NCI-H1092 treated with DMSO at 0.1 percent for 48 hours (cell line): ENCODE measurements at regions not wholly inside any gene's neighbourhood (a gene's known extent, or its start where the extent isn't known, plus 50 kb on each side); places are given as distances from the start of the nearest gene placed in this dataset.

Source experiments
- DNase-seq: peaks from one replicate; lab custom pipeline; 2025; lab: John Stamatoyannopoulos, UW

DNA sequence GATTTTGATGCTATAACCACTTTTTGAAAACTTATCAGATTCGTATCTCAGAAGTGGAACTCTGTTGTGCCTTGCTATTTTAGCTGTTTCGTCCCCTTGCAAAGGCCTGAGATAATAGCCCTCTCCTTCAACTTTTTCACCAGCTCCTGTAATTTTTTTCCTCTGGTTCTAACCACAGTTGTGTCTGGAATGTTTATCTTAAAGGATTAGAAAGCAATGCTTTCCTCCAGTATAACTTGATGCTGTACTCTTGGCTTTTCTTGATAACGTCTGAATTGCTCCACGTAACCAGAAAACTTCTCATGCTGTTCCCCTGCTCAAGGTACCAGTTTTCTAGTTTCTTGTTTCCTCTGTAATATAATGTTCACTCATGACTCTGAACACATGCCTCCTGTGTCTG is 209.4 kb downstream of the DTWD2 start:
- no peak for DNase-seq

DNA sequence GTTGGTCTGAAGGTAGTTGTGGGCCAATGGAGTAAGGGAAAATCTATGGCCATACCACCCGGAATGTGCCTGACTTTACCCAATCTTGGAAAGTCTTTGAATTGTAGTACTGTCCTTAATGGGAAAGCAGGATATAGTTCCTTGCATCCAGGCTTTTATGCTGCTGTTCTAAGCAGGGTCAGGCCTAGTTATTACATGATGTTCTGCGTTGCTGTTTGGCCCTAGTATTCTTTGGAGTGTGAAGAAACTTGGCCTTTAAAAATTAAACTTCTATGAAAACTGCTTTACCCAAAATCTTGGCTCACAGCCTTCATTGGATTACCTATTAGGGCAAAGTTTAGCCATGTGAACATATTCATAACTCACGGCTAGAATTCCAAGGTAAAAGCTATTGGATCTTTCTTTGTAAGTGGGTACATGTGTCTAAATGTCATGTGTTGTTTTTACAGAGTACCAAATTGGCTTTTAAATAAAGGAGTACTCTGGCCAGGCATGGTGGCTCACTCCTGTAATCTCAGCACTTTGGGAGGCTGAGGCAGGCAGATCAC is 211.1 kb downstream of the DTWD2 start:
- DNase-seq, result no peak

DNA sequence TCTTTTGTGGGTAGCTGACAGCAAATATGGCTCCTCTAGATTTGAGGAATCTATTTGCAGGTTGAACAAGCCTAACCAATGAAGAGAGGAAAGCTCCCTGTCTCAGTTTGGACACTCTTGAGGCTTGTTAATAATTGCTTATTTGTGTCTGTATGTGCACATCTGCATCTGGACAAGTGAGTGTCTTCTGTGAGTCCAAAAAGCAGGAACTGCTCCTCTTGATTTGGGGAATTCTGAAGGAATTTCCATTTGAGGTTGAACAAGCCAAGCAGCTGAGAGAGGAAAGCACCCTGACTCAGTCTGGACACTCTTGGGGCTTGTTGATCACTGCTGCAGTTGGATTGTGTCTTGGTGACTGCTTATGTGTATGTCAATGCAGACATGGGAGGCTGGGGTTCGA is 211.6 kb downstream of the DTWD2 start:
- no peak for DNase-seq

- no peak for DNase-seq
Observed at GRCh38 chr5:118775790-118776499, 212.4 kb downstream of the DTWD2 start.

DNA sequence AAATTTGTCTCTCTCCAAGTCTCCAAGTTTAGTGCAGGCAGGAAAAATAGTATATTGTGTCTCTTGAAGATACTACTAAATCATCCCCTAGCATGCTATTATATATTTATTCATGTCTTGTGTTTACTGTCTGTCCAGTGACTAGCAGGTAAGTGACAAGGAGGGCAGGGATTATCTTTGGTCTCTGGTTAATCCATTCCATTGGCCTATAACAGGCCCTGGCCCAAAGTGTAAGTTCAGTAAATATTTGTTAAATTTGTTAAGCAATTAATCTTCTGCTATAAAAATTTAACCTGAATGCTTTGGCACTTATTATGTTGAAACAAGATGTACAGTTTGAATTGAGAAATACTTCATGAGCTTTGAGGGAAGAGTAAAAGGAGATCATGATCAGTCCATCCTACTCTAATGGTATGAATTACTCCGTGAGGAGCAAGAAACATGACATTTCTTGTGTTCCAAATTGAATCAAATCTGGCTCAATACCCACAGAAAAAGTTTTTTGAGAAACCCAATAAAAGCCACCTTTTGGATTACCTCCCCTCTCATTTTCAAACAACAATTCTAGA is 219.7 kb downstream of the DTWD2 start:
- no peak for DNase-seq

- DNase-seq, result no peak
Observed at GRCh38 chr5:118762291-118762690, 226.1 kb downstream of the DTWD2 start.

DNA sequence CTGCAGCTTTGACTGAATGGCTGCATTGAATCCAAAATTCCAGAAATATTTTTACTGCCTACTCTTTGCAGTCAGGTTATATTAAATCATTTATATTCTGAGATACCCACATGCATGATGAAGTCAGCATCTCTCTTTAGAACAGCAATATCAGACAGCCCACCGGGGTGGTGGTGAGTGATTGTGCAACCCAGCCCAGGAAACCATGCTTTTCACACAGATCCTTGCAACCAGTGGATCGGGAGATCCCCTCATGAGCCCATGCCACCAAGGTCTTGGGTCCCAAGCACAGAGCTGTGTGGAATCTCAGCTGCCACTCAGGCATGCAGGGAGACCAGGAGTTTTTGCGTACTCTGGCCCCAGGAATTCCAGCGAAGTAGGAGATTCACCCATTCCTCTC is 226.5 kb downstream of the DTWD2 start:
- no peak for DNase-seq

DNA sequence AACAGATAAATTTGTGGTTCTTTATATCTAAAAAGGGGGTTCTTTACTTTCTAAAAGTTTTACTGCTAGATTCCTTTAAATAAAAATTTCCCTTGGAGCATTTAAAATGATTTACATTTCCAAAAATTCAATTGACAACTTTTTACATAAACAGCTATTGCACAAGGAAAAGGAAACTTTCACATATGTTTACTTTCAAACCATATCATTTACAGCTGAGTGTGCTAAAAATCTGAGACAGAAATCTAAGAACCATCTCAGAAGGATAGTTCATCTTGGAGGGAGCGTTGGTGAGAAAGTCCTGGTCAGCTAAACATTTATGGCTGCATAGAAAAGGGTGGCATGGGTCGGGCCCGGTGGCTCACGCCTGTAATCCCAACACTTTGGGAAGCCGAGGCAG is 235.4 kb downstream of the DTWD2 start:
- DNase-seq, result no peak

- no peak for DNase-seq
Observed at GRCh38 chr5:118736396-118736795, 252.0 kb downstream of the DTWD2 start.

DNA sequence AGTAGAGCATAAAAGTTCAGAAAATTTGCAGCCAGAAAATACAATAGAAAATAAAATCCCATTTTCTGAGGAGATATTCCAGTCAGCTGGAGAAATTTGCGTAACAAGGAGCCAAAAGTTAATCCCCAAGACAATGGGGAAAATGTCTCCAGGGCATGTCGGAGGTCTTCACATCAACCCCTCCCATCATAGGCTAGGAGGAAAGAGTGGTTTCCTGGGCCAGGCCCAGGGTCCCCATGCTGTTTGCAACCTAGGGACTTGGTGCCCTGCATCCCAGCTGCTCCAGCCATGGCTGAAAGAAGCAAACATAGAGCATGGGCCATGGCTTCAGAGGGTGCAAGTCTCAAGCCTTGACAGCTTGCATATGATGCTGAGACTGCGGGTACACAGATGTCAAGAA is 255.0 kb downstream of the DTWD2 start:
- DNase-seq, result no peak

DNA sequence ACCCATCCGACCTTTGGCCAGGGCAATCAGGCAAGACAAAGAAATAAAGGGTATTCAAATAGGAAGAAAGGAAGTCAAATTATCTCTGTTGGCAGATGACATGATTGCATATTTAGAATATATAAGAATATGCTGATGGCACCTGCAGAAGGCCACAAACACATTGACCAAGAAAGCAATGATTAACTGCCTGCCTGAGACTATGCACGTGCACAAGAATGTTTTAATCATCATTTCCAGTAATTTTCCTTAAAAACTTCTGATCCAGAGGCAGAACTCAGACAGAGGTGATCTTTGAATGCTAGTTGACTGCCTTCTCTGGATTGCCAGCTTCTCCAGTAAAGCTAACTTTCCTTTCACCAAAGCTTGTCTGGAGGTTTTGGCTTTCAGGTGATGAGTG is 260.2 kb downstream of the DTWD2 start:
- DNase-seq, result no peak

DNA sequence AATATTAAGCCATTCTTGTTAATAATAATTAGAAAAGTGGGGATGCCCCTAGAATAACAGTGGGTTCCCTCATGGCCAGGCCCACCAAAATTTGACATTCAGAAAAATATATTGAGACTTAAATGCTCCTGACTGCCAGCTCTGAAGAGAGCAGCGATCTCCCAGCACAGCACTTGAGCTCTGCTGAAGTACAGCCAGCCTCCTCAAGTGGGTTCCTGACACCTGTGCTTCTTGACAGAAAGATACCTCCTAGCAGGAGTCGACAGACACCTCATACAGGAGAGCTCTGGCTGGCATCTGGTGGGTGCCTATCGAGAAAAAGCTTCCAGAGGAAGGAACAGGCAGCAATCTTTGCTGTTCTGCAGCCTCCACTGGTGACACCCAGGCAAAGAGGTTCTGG is 261.5 kb downstream of the DTWD2 start:
- DNase-seq, result no peak

DNA sequence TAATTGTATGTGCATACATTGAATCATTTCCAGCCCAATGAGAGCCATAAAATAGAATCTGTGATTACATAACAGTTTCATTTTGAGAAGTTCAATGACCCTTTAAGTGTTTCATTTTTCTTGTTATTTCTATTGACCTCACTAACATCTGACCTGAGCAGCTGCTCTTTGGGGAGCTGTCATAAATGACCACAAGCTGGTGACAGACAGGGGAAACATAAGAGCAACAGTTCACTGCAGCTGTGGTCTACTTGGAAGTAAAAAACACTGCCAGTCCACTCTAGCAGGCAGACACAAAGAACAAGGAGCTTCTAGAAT is 265.4 kb downstream of the DTWD2 start:
- DNase-seq, result no peak

DNA sequence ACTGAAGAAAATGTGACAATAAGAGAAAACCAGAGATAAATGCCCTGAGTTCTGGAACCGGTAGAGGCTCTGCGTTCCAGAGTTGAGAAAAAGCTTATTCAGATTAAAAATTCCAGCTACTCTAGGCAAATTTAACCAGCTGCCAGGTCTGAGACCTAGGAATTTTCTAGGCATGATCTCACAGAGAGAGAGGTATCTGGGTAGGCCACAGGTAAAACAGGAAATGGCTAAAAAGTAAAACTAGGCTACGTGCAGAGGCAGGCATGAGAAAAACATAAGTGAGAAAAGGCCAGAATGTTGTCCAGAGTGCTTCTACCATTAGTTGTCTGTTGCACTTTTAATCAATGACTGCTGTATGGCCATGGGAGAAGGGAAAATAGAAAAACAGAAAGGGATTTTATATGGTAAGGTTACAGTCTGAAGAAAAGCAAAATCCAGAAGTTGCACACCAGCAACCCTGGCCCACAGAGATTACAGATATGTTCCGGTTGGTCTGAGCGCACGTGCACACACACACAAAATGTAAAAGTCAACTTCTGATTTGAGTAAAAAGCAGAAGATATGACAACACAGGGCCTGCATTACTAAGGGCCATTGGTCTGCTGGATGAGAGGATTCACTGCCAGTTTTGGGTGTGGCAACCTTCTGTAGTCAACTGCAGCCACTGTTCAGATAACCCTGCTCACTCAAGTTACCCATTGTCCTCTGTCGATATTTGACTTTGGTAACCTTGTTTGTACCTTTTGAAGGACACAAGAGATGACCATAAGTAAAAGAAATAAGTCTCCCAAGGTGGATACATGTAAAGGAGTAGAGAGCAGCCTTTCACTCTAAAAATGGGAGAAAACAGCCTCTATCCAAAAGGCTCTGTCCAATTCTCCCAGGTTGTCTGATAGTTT is 266.0 kb downstream of the DTWD2 start:
- no peak for DNase-seq

GRCh38 chr5:118711727-118712126 is 276.6 kb downstream of the DTWD2 start:
- no peak for DNase-seq

DNA sequence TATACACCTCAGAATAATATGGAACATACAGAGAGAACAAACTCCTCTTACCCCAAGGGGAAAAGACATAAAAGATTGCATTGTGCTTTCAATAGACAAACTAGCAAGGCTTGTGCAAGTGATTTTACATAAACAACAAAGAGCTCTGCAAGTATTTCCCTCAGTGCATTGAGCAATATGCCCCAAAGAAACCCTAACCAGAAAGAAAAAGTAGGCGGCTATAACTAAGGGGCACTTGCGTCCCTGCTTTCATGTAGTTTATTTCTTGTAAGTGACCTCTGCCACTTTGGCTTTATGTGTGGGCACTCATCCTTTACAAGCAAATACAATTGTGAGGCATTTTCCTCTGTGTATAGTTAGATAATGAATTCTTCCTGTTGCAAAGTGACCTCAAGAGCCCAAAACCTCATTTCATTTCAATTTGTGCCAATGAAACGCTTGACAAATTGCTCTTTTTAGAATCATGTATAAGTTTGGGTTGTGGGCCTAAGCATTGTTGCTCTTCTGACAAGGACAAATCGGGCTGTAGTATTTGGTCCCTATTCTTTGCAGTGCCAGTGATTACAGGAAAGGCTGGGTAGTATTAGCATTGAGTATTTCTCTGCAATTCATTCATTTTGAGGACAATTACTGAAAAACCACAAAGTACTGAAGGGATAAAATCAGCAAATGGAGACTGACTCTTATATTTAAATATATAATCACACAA is 282.2 kb downstream of the DTWD2 start:
- no peak for DNase-seq

- no peak for DNase-seq
Observed at GRCh38 chr5:118703241-118703640, 285.1 kb downstream of the DTWD2 start.

DNA sequence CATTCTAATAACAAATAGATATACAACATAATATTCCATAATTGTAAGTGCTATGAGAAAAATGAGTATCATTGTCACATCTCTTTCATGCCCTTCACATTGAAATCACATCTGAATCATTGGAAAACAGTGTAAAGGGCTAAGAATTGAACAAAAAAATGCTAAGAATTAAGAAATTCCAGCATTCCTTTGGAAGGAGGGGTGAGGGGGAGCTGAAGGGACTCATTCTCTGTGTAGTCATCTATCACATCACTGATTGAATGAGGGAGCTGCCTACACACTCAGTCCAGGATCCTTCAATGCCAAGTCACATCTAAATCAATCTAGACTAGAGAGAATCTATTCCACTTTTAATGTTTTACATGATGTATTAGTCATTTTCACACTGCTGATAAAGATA is 286.6 kb downstream of the DTWD2 start:
- no peak for DNase-seq

DNA sequence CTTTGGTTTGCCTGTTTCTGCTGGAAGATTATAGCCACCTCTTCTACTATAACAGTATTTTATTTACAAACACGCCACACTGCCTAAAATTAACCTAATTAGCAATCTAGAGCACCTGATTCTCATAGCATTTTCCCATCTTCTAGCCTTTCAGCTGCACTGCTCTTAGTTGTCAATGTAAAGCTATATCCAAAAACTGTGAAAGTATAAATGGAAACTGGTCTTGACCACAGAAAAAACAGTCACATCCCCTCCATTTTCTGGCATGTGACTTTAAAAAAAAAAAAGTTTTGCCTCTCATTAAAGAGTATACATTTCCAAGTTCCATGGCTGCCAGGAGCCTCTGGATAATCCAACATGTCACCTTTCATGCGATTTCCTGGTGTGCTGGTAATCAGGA is 287.8 kb downstream of the DTWD2 start:
- DNase-seq, result no peak

GRCh38 chr5:118698774-118699173 is 289.6 kb downstream of the DTWD2 start:
- DNase-seq, result no peak

GRCh38 chr5:118696076-118696475 is 292.3 kb downstream of the DTWD2 start:
- DNase-seq, result no peak

DNA sequence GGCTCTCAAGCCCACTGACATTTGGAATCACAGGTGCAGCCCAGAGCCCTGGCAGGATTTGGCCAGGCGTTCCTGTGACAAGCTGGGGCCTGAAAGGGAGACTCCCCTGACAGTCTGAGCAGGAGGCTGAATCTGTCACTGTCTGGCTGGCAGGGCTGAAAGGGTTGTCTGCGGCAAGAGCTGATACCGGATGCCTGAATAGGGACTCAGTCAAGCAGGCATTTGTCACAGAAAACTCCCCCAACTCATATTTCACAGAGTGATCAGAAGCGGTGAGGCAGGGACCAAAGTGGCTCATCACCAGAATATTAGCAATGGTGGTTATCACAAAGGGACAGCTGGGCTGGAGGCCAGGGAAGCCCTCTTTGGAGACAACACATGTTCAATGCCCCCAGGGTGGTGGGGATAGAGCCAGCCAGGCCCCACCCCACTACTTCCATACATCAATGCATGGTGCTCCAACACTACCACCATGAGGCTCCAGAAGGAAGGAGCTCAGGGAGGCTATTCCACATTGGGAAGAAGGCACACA is 295.5 kb downstream of the DTWD2 start:
- DNase-seq, result peak; percentile 42
